GM23338 (cell line): ENCODE measurements at regions not wholly inside any gene's neighbourhood (a gene's known extent, or its start where the extent isn't known, plus 50 kb on each side); places are given as distances from the start of the nearest gene placed in this dataset.

Experiments
- ATAC-seq: fragments of 200-7000 bp; cut with Tn5 transposase; 3 replicates; pipeline ENCODE4 v1.9.1; 2020
- DNase-seq: peaks from one replicate; pipeline ENCODE4 v3.0.0-alpha.2; 2015; ENCODE audit warnings: low spot score
- H2AFZ ChIP-seq: fragments of 200-600 bp; sonication (generic); 2 replicates; pipeline ENCODE4 v1.8.0; 2016; ENCODE audit warnings: antibody characterized with exemption, mild to moderate bottlenecking, moderate library complexity
- H3F3A ChIP-seq: fragments of 200-600 bp; sonication (generic); replicated peaks from 2 replicates; pipeline ENCODE4 v1.8.0; 2017; ENCODE audit warnings: antibody characterized with exemption, mixed run types, low read depth
- H3K27ac ChIP-seq: fragments of 200-600 bp; sonication (generic); 2 replicates; pipeline ENCODE4 v1.6.1; 2016; ENCODE audit warnings: low read depth
- H3K27me3 ChIP-seq: fragments of 200-600 bp; sonication (generic); 2 replicates; pipeline ENCODE4 v1.8.0; 2016; ENCODE audit warnings: mild to moderate bottlenecking, mixed run types, moderate library complexity; ENCODE audit not compliant: insufficient read depth
- H3K36me3 ChIP-seq: fragments of 200-600 bp; sonication (generic); 2 replicates; pipeline ENCODE4 v1.8.0; 2016; ENCODE audit warnings: mild to moderate bottlenecking; ENCODE audit not compliant: insufficient read depth
- H3K4me1 ChIP-seq: fragments of 200-600 bp; sonication (generic); 2 replicates; pipeline ENCODE4 v1.8.0; 2016; ENCODE audit warnings: mild to moderate bottlenecking, moderate library complexity; ENCODE audit not compliant: insufficient read depth
- H3K4me2 ChIP-seq: fragments of 200-600 bp; sonication (generic); 2 replicates; pipeline ENCODE4 v1.7.1; 2017; ENCODE audit warnings: mixed run types
- H3K4me3 ChIP-seq: fragments of 200-600 bp; sonication (generic); 2 replicates; pipeline ENCODE4 v1.6.1; 2016; ENCODE audit warnings: mixed run types
- H3K79me2 ChIP-seq: fragments of 200-600 bp; sonication (generic); replicated peaks from 2 replicates; pipeline ENCODE4 v1.8.0; 2017; ENCODE audit warnings: mild to moderate bottlenecking; ENCODE audit not compliant: insufficient read depth
- H3K9me2 ChIP-seq: fragments of 200-600 bp; sonication (generic); 2 replicates; pipeline ENCODE4 v1.8.0; 2017; ENCODE audit not compliant: insufficient read depth
- H4K20me1 ChIP-seq: fragments of 200-600 bp; sonication (generic); replicated peaks from 2 replicates; pipeline ENCODE4 v1.8.0; 2017; ENCODE audit warnings: mild to moderate bottlenecking; ENCODE audit not compliant: insufficient read depth
- H3K27ac Mint-ChIP-seq: 2 replicates; pipeline ENCODE4 v1.8.0; 2020; ENCODE audit warnings: inconsistent platforms, mild to moderate bottlenecking, moderate library complexity, mixed read lengths
- H3K27me3 Mint-ChIP-seq: 3 replicates; pipeline ENCODE4 v1.8.0; 2022; ENCODE audit warnings: low read depth, mild to moderate bottlenecking, moderate library complexity, mixed read lengths, inconsistent platforms; ENCODE audit not compliant: insufficient read depth, poor library complexity
- H3K36me3 Mint-ChIP-seq: 3 replicates; pipeline ENCODE4 v1.8.0; 2021; ENCODE audit warnings: low read depth, mild to moderate bottlenecking, inconsistent platforms, moderate library complexity, mixed read lengths
- H3K4me1 Mint-ChIP-seq: 3 replicates; pipeline ENCODE4 v1.8.0; 2020; ENCODE audit warnings: mild to moderate bottlenecking, inconsistent platforms, mixed read lengths
- H3K4me3 Mint-ChIP-seq: 3 replicates; pipeline ENCODE4 v1.8.0; 2021; ENCODE audit warnings: moderate library complexity, mild to moderate bottlenecking, inconsistent platforms, mixed read lengths
- H3K9me3 Mint-ChIP-seq: 3 replicates; pipeline ENCODE4 v1.8.0; 2020; ENCODE audit warnings: moderate library complexity, mild to moderate bottlenecking, inconsistent platforms, mixed read lengths
- EZH2phosphoT487 ChIP-seq: fragments of 200-600 bp; sonication (generic); IDR thresholded peaks from one replicate; pipeline ENCODE4 v1.8.1; 2018; ENCODE audit warnings: antibody characterized with exemption; ENCODE audit not compliant: unreplicated experiment
- POLR2AphosphoS5 ChIP-seq: IDR thresholded peaks from 2 replicates; pipeline ENCODE4 v1.6.1; 2016; ENCODE audit warnings: antibody characterized with exemption, low read depth
- ZNF331 ChIP-seq: fragments of 250-450 bp; sonication (Bioruptor Pico); IDR thresholded peaks from 2 replicates; pipeline ENCODE4 v1.5.0; 2020; ENCODE audit warnings: low read depth, mild to moderate bottlenecking, moderate library complexity
- TF ChIP-seq, protein P1 (sequence below): fragments of 250-450 bp; sonication (Bioruptor Pico); IDR thresholded peaks from 2 replicates; pipeline ENCODE4 v1.5.0; 2020; ENCODE audit warnings: mild to moderate bottlenecking, moderate library complexity
- TF ChIP-seq, protein P2 (sequence below), 2 experiments: fragments of 200-600 bp in 1 of 2; sonication (generic) in 1 of 2; conservative IDR thresholded peaks; 2 replicates each; pipeline versions ENCODE4 v1.5.1 to v1.6.1; 2016 to 2017; ENCODE audit warnings: antibody characterized with exemption in 2 of 2, low read depth in 2 of 2, mild to moderate bottlenecking in 2 of 2, moderate library complexity in 1 of 2

DNA sequence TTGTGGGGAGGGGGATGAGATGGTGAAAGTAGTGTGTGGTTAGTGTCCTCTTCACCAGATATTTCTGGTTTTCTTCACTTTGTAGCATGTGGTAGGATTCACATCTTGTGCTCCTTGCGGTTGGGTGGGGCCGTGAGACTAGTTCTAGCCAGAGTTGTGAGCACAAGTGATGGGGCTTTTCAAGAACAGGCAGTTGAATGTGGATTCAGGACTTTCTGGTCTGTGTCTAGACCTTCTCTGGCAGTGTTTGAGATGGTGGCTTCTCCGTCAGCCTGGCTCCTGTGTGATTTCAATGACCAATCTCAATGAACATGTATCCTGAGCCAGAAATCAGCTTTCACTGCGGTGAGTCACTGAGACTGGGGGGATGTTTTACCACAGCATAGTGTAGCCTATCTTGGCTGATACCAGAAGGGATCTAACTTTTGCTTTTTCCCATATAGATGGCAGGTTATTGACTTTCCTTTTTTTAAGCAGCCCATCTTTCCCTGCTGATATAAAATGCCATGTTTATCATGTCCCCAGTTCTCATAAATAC lies 82.6 kb downstream of the RPLP1 start (continued):
- TF ChIP-seq, protein P1, sequence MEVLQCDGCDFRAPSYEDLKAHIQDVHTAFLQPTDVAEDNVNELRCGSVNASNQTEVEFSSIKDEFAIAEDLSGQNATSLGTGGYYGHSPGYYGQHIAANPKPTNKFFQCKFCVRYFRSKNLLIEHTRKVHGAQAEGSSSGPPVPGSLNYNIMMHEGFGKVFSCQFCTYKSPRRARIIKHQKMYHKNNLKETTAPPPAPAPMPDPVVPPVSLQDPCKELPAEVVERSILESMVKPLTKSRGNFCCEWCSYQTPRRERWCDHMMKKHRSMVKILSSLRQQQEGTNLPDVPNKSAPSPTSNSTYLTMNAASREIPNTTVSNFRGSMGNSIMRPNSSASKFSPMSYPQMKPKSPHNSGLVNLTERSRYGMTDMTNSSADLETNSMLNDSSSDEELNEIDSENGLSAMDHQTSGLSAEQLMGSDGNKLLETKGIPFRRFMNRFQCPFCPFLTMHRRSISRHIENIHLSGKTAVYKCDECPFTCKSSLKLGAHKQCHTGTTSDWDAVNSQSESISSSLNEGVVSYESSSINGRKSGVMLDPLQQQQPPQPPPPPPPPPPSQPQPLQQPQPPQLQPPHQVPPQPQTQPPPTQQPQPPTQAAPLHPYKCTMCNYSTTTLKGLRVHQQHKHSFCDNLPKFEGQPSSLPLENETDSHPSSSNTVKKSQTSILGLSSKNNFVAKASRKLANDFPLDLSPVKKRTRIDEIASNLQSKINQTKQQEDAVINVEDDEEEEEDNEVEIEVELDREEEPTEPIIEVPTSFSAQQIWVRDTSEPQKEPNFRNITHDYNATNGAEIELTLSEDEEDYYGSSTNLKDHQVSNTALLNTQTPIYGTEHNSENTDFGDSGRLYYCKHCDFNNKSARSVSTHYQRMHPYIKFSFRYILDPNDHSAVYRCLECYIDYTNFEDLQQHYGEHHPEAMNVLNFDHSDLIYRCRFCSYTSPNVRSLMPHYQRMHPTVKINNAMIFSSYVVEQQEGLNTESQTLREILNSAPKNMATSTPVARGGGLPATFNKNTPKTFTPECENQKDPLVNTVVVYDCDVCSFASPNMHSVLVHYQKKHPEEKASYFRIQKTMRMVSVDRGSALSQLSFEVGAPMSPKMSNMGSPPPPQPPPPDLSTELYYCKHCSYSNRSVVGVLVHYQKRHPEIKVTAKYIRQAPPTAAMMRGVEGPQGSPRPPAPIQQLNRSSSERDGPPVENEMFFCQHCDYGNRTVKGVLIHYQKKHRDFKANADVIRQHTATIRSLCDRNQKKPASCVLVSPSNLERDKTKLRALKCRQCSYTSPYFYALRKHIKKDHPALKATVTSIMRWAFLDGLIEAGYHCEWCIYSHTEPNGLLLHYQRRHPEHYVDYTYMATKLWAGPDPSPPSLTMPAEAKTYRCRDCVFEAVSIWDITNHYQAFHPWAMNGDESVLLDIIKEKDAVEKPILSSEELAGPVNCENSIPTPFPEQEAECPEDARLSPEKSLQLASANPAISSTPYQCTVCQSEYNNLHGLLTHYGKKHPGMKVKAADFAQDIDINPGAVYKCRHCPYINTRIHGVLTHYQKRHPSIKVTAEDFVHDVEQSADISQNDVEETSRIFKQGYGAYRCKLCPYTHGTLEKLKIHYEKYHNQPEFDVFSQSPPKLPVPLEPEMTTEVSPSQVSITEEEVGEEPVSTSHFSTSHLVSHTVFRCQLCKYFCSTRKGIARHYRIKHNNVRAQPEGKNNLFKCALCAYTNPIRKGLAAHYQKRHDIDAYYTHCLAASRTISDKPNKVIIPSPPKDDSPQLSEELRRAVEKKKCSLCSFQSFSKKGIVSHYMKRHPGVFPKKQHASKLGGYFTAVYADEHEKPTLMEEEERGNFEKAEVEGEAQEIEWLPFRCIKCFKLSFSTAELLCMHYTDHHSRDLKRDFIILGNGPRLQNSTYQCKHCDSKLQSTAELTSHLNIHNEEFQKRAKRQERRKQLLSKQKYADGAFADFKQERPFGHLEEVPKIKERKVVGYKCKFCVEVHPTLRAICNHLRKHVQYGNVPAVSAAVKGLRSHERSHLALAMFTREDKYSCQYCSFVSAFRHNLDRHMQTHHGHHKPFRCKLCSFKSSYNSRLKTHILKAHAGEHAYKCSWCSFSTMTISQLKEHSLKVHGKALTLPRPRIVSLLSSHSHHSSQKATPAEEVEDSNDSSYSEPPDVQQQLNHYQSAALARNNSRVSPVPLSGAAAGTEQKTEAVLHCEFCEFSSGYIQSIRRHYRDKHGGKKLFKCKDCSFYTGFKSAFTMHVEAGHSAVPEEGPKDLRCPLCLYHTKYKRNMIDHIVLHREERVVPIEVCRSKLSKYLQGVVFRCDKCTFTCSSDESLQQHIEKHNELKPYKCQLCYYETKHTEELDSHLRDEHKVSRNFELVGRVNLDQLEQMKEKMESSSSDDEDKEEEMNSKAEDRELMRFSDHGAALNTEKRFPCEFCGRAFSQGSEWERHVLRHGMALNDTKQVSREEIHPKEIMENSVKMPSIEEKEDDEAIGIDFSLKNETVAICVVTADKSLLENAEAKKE (CRISPR knock-in tag) = no peak
- TF ChIP-seq ZNF331 (CRISPR knock-in tag) (no peak), POLR2AphosphoS5 (no peak)

- Mint-ChIP-seq H3K27ac (no peak overlapping the region), H3K4me1 (peaks cover 33% of the 10 kb centered on the region), H3K4me3 (no peak overlapping the region), H3K36me3 (no peaks in the 10 kb centered on the region), H3K9me3 (no peaks in the 10 kb centered on the region), H3K27me3 (no peaks in the 10 kb centered on the region)
- Histone ChIP-seq H3K79me2 (no peaks in the 10 kb centered on the region), H3K4me3 (no peak overlapping the region), H3K27me3 (no peaks in the 10 kb centered on the region), H3K4me1 (peaks cover 11% of the 10 kb centered on the region), H3K9me2 (no peaks in the 10 kb centered on the region), H3K4me2 (no peak overlapping the region), H2AFZ (no peak overlapping the region), H3K27ac (no peak overlapping the region), H3F3A (no peaks in the 10 kb centered on the region), H4K20me1 (no peaks in the 10 kb centered on the region; the same call in 1 of the 2 replicates), H3K36me3 (no peaks in the 10 kb centered on the region)
- ATAC-seq = no peak
- TF ChIP-seq, protein P2, sequence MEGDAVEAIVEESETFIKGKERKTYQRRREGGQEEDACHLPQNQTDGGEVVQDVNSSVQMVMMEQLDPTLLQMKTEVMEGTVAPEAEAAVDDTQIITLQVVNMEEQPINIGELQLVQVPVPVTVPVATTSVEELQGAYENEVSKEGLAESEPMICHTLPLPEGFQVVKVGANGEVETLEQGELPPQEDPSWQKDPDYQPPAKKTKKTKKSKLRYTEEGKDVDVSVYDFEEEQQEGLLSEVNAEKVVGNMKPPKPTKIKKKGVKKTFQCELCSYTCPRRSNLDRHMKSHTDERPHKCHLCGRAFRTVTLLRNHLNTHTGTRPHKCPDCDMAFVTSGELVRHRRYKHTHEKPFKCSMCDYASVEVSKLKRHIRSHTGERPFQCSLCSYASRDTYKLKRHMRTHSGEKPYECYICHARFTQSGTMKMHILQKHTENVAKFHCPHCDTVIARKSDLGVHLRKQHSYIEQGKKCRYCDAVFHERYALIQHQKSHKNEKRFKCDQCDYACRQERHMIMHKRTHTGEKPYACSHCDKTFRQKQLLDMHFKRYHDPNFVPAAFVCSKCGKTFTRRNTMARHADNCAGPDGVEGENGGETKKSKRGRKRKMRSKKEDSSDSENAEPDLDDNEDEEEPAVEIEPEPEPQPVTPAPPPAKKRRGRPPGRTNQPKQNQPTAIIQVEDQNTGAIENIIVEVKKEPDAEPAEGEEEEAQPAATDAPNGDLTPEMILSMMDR (conservative IDR thresholded peaks at IDR 0.05; ENCODE audit: low read depth in 2 of 2) = no peak
- TF ChIP-seq ZNF331 (CRISPR knock-in tag) (no peak), EZH2phosphoT487 (no peak)
- DNase-seq = no peak
Observed at GRCh38 chr15:69535998-69536397, 83.4 kb downstream of the RPLP1 start.
